ENCODE measurements at regions not wholly inside any gene's neighbourhood (a gene's known extent, or its start where the extent isn't known, plus 50 kb on each side); places are given as distances from the start of the nearest gene placed in this dataset.

- TF ChIP-seq, protein P1, sequence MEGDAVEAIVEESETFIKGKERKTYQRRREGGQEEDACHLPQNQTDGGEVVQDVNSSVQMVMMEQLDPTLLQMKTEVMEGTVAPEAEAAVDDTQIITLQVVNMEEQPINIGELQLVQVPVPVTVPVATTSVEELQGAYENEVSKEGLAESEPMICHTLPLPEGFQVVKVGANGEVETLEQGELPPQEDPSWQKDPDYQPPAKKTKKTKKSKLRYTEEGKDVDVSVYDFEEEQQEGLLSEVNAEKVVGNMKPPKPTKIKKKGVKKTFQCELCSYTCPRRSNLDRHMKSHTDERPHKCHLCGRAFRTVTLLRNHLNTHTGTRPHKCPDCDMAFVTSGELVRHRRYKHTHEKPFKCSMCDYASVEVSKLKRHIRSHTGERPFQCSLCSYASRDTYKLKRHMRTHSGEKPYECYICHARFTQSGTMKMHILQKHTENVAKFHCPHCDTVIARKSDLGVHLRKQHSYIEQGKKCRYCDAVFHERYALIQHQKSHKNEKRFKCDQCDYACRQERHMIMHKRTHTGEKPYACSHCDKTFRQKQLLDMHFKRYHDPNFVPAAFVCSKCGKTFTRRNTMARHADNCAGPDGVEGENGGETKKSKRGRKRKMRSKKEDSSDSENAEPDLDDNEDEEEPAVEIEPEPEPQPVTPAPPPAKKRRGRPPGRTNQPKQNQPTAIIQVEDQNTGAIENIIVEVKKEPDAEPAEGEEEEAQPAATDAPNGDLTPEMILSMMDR (IDR thresholded peaks at IDR 0.05) = no peak
- no peak for TF ChIP-seq POLR2A (IDR thresholded peaks at IDR 0.05)
Measured at GRCh38 chr5:159864885-159865691, 51.2 kb upstream of the ADRA1B start.
